ENCODE measurements at regions not wholly inside any gene's neighbourhood (a gene's known extent, or its start where the extent isn't known, plus 50 kb on each side); places are given as distances from the start of the nearest gene placed in this dataset.

- Histone ChIP-seq H3K4me1 (no peaks in the 10 kb centered on the region), H3K4me3 (no peak overlapping the region), H3K9me3 (peaks cover 10% of the 10 kb centered on the region), H3K4me2 (no peak overlapping the region), H3K27ac (no peak overlapping the region)
- no peak for FAIRE-seq
- no peak for ATAC-seq
- TF ChIP-seq ESRRA (IDR thresholded peaks at IDR 0.05; ENCODE audit: borderline replicate concordance, low read length): no peak
- no peak for TF ChIP-seq MAFK (IDR thresholded peaks at IDR 0.05; ENCODE audit: partially characterized antibody)
- no peak for TF ChIP-seq PHF8 (IDR thresholded peaks at IDR 0.05; ENCODE audit: borderline replicate concordance, low read depth)
- no peak for TF ChIP-seq HDAC2 (IDR thresholded peaks at IDR 0.05)
- TF ChIP-seq JUN (IDR thresholded peaks at IDR 0.05): no peak
- no peak for TF ChIP-seq ATOH8 (CRISPR knock-in tag; IDR thresholded peaks at IDR 0.05; ENCODE audit: low read depth)
- no peak for TF ChIP-seq MAZ (IDR thresholded peaks at IDR 0.05; ENCODE audit: borderline replicate concordance, low read depth, low read length)
- no peak for TF ChIP-seq E2F6 (IDR thresholded peaks at IDR 0.05; ENCODE audit: borderline replicate concordance, low read depth)
- TF ChIP-seq MAX (IDR thresholded peaks at IDR 0.05): no peak
- TF ChIP-seq BHLHE40 (IDR thresholded peaks at IDR 0.05; ENCODE audit: low read depth, low read length): no peak
- TF ChIP-seq REST (IDR thresholded peaks at IDR 0.05): no peak
- TF ChIP-seq ZSCAN20 (CRISPR knock-in tag; IDR thresholded peaks at IDR 0.05): no peak
- no peak for TF ChIP-seq CTCF (IDR thresholded peaks at IDR 0.05)
- no peak for TF ChIP-seq HEYL (CRISPR knock-in tag; IDR thresholded peaks at IDR 0.05)
- no peak for TF ChIP-seq RARB (CRISPR knock-in tag; IDR thresholded peaks at IDR 0.05)
- TF ChIP-seq TP53 (CRISPR knock-in tag; IDR thresholded peaks at IDR 0.05): no peak
- TF ChIP-seq PBX3 (IDR thresholded peaks at IDR 0.05): no peak
- TF ChIP-seq EP300 (IDR thresholded peaks at IDR 0.05): no peak
- POLR2A ChIA-PET: no interaction called here
- WGBS (ENCODE audit: missing lambda C conversion rate): 64% methylated on average over 5 of the region's 5 CpGs
- CTCF ChIA-PET: interaction anchor here (1.1 kb wide), 1 partner anchor 15 kb away, joined by 3 read pairs; no protein-coding TSS in a partner anchor
- no peak for DNase-seq (ENCODE audit: low read depth in 1 of 2, low spot score in 1 of 2)
Observed at GRCh38 chr3:194933465-194933864, 247.8 kb downstream of the FAM43A start.

GRCh38 chr3:194935061-194935460, 249.4 kb downstream of the FAM43A start:
- H3K4me2 ChIP-seq: no peak overlapping the region
- ChIA-PET POLR2A (no interaction called here), CTCF (no interaction called here)
- FAIRE-seq (no peak), DNase-seq (ENCODE audit: low read depth in 1 of 2, low spot score in 1 of 2) (no peak), ATAC-seq (no peak)
- no peak overlapping the region for H3K4me3 ChIP-seq
- 61% methylated on average over 4 of the region's 4 CpGs for WGBS (ENCODE audit: missing lambda C conversion rate)
- peaks cover 10% of the 10 kb centered on the region for H3K9me3 ChIP-seq
- H3K27ac ChIP-seq: no peak overlapping the region
- H3K4me1 ChIP-seq: no peaks in the 10 kb centered on the region
- TF ChIP-seq CEBPB (IDR thresholded peaks at IDR 0.05): no peak
- no peak for TF ChIP-seq SREBF2 (IDR thresholded peaks at IDR 0.05)
- TF ChIP-seq HMGXB4 (CRISPR knock-in tag; IDR thresholded peaks at IDR 0.05; ENCODE audit: borderline replicate concordance): no peak
- TF ChIP-seq CHD2 (IDR thresholded peaks at IDR 0.05; ENCODE audit: low read length, partially characterized antibody): no peak
- no peak for TF ChIP-seq MAX (IDR thresholded peaks at IDR 0.05)
- no peak for TF ChIP-seq RFX5 (IDR thresholded peaks at IDR 0.05)
- no peak for TF ChIP-seq BCL3 (IDR thresholded peaks at IDR 0.05)
- no peak for TF ChIP-seq NPAS2 (CRISPR knock-in tag; IDR thresholded peaks at IDR 0.05; ENCODE audit: borderline replicate concordance)
- no peak for TF ChIP-seq GATA3 (IDR thresholded peaks at IDR 0.05; ENCODE audit: borderline replicate concordance)
- no peak for TF ChIP-seq FOXS1 (CRISPR knock-in tag; IDR thresholded peaks at IDR 0.05)
- no peak for TF ChIP-seq ZFP36 (IDR thresholded peaks at IDR 0.05; ENCODE audit: borderline replicate concordance, partially characterized antibody)

Measured in A549 (cell line).